PC-3 (cell line): ENCODE measurements at regions not wholly inside any gene's neighbourhood (a gene's known extent, or its start where the extent isn't known, plus 50 kb on each side); places are given as distances from the start of the nearest gene placed in this dataset.

ENCODE experiments used
- ATAC-seq: fragments of 200-7000 bp; cut with Tn5 transposase; 2 replicates; pipeline ENCODE4 v1.9.1; 2020; ENCODE audit warnings: mild to moderate bottlenecking, moderate library complexity
- BruUV-seq: library from RNA; stranded (reverse); fragments of 400-500 nt; replicated peaks from 2 replicates; lab custom pipeline; 2021; lab: Mats Ljungman, UMichigan
- CTCF ChIA-PET: fragments of 300-600 bp; sonication (Branson Sonifier 250); formaldehyde crosslinking; loops from one replicate; lab custom pipeline; 2022; ENCODE audit warnings: antibody characterized with exemption; lab: Charles Lee
- POLR2A ChIA-PET: fragments of 300-600 bp; sonication (Branson Sonifier 250); formaldehyde crosslinking; loops from one replicate; lab custom pipeline; 2022; ENCODE audit warnings: antibody characterized with exemption; ENCODE audit not compliant: unreplicated experiment; lab: Charles Lee
- DNase-seq: peaks from one replicate; pipeline ENCODE4 v3.0.0-alpha.2; 2015
- H2AFZ ChIP-seq: fragments of 300-600 bp; sonication (generic); 2 replicates; pipeline ENCODE4 v1.6.0; 2016; ENCODE audit warnings: antibody characterized with exemption, low read length
- H3F3A ChIP-seq: fragments of 300-600 bp; sonication (generic); one replicate; pipeline ENCODE4 v1.6.0; 2017; ENCODE audit warnings: antibody characterized with exemption, low read length, control low read depth, mild to moderate bottlenecking; ENCODE audit not compliant: unreplicated experiment
- H3K27ac ChIP-seq: fragments of 300-600 bp; sonication (generic); 2 replicates; pipeline ENCODE4 v1.5.1; 2016; ENCODE audit warnings: mild to moderate bottlenecking, low read length
- H3K27me3 ChIP-seq: fragments of 300-600 bp; sonication (generic); 2 replicates; pipeline ENCODE4 v1.6.1; 2016; ENCODE audit warnings: low read length, mixed read lengths
- H3K36me3 ChIP-seq: fragments of 300-600 bp; sonication (generic); 2 replicates; pipeline ENCODE4 v1.6.1; 2016; ENCODE audit warnings: low read depth, mixed run types, low read length, mixed read lengths
- H3K4me1 ChIP-seq: fragments of 300-600 bp; sonication (generic); 2 replicates; pipeline ENCODE4 v1.5.1; 2016; ENCODE audit warnings: low read length; ENCODE audit not compliant: insufficient read depth
- H3K4me2 ChIP-seq: fragments of 300-600 bp; sonication (generic); 2 replicates; pipeline ENCODE4 v1.6.0; 2016; ENCODE audit warnings: low read length
- H3K4me3 ChIP-seq: fragments of 300-600 bp; sonication (generic); 2 replicates; pipeline ENCODE4 v1.5.1; 2016; ENCODE audit warnings: mild to moderate bottlenecking, low read length, mixed read lengths
- H3K79me2 ChIP-seq: fragments of 300-600 bp; sonication (generic); 2 replicates; pipeline ENCODE4 v1.6.1; 2017; ENCODE audit warnings: low read length, mixed read lengths
- H3K9ac ChIP-seq: fragments of 300-600 bp; sonication (generic); 2 replicates; pipeline ENCODE4 v1.6.0; 2016; ENCODE audit warnings: mild to moderate bottlenecking, low read length
- H3K9me2 ChIP-seq: fragments of 300-600 bp; sonication (generic); replicated peaks from 2 replicates; pipeline ENCODE4 v1.6.1; 2016; ENCODE audit warnings: mixed run types, low read length, mixed read lengths
- H3K9me3 ChIP-seq: fragments of 300-600 bp; sonication (generic); 2 replicates; pipeline ENCODE4 v1.6.1; 2016; ENCODE audit warnings: low read length, mixed read lengths
- H4K20me1 ChIP-seq: fragments of 300-600 bp; sonication (generic); 2 replicates; pipeline ENCODE4 v1.6.1; 2016; ENCODE audit warnings: low read length, mixed read lengths
- EZH2 ChIP-seq: fragments of 300-600 bp; sonication (generic); IDR thresholded peaks from one replicate; pipeline ENCODE4 v1.6.1; 2017; ENCODE audit warnings: antibody characterized with exemption, mild to moderate bottlenecking, low read length; ENCODE audit not compliant: unreplicated experiment
- EZH2phosphoT487 ChIP-seq: fragments of 300-600 bp; sonication (generic); IDR thresholded peaks from 2 replicates; pipeline ENCODE4 v1.6.1; 2018; ENCODE audit warnings: mild to moderate bottlenecking, antibody characterized with exemption, low read length, borderline replicate concordance
- intact Hi-C: fragments of 100-400 bp; cut with micrococcal nuclease; formaldehyde crosslinking; loops from 2 replicates; pipeline ENCODE4 v1.9.0; 2023
- TF ChIP-seq, protein P1 (sequence below): fragments of 300-600 bp; sonication (generic); conservative IDR thresholded peaks from 2 replicates; pipeline ENCODE4 v1.5.1; 2017; ENCODE audit warnings: antibody characterized with exemption, low read depth, mild to moderate bottlenecking, low read length

DNA sequence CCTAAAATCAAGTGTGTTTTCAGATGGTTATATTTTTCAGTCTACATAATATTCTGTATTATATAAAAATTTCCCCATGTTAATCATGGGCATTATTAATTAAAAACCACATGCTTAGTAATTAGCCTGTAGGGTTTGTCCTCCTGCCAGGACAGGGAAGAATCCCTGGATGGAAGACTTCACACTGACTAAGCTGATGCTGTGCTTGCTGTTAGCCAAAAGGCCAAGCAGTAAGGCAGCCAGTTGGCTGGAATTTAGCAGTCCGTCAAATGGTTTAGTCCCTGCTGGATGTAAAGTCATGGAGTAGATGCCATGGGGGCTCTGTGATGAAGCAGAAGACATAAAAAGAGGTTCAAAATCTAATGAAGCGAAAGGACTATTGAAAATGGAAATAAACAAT, 168.0 kb upstream of the OBI1 start:
- H3K9me3 ChIP-seq = no peaks in the 10 kb centered on the region
- intact Hi-C loops = no loop called here
- H3K79me2 ChIP-seq = no peaks in the 10 kb centered on the region
- no peaks in the 10 kb centered on the region for H3K9me2 ChIP-seq
- H4K20me1 ChIP-seq = no peaks in the 10 kb centered on the region
- H3K27ac ChIP-seq = no peak overlapping the region
- no peaks in the 10 kb centered on the region for H3K36me3 ChIP-seq
- H3K27me3 ChIP-seq = peaks cover 28% of the 10 kb centered on the region
- no peaks in the 10 kb centered on the region for H3K4me1 ChIP-seq
- ATAC-seq = no peak
- DNase-seq = no peak
- no peak overlapping the region for H2AFZ ChIP-seq
- no peaks in the 10 kb centered on the region for H3F3A ChIP-seq
- ChIA-PET CTCF (no interaction called here), POLR2A (no interaction called here)
- no peak overlapping the region for H3K4me2 ChIP-seq
- no peak overlapping the region for H3K4me3 ChIP-seq
- no TSS peak for BruUV-seq
- TF ChIP-seq EZH2phosphoT487 (no peak), EZH2 (no peak)
- TF ChIP-seq, protein P1, sequence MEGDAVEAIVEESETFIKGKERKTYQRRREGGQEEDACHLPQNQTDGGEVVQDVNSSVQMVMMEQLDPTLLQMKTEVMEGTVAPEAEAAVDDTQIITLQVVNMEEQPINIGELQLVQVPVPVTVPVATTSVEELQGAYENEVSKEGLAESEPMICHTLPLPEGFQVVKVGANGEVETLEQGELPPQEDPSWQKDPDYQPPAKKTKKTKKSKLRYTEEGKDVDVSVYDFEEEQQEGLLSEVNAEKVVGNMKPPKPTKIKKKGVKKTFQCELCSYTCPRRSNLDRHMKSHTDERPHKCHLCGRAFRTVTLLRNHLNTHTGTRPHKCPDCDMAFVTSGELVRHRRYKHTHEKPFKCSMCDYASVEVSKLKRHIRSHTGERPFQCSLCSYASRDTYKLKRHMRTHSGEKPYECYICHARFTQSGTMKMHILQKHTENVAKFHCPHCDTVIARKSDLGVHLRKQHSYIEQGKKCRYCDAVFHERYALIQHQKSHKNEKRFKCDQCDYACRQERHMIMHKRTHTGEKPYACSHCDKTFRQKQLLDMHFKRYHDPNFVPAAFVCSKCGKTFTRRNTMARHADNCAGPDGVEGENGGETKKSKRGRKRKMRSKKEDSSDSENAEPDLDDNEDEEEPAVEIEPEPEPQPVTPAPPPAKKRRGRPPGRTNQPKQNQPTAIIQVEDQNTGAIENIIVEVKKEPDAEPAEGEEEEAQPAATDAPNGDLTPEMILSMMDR = no peak
- no peak overlapping the region for H3K9ac ChIP-seq

DNA sequence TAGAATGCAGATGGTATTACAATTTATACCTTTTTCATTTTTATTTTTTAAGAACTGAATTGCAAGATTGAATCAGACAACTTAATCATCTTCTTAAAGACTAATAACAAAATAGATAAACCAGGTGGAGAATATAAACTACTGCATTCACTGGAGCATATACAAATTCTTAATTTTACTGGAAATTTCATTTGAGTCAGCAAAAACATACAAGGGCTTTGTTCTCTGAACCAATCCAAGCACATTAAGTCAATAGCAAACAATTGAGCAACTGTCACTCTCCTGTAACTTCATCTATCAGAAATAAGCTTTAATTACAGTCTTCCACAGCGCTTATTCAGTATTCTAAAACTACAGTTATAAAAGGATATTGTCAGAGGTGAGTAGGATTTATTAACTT, 167.4 kb upstream of the OBI1 start:
- H3K9me3 ChIP-seq = no peaks in the 10 kb centered on the region
- H3K9ac ChIP-seq = no peak overlapping the region
- POLR2A ChIA-PET = no interaction called here
- H3K9me2 ChIP-seq = no peaks in the 10 kb centered on the region
- BruUV-seq = no TSS peak
- no peak for TF ChIP-seq EZH2phosphoT487
- TF ChIP-seq, protein P1 = no peak
- TF ChIP-seq EZH2 = no peak
- H4K20me1 ChIP-seq = no peaks in the 10 kb centered on the region
- ATAC-seq (no peak), DNase-seq (no peak)
- no peaks in the 10 kb centered on the region for H3K36me3 ChIP-seq
- no peaks in the 10 kb centered on the region for H3K79me2 ChIP-seq
- no peaks in the 10 kb centered on the region for H3K4me1 ChIP-seq
- H3K4me3 ChIP-seq = no peak overlapping the region
- no peak overlapping the region for H3K27ac ChIP-seq
- H2AFZ ChIP-seq = no peak overlapping the region
- H3F3A ChIP-seq = no peaks in the 10 kb centered on the region
- no peak overlapping the region for H3K4me2 ChIP-seq
- CTCF ChIA-PET = no interaction called here
- peaks cover 33% of the 10 kb centered on the region for H3K27me3 ChIP-seq
- intact Hi-C loops = no loop called here

DNA sequence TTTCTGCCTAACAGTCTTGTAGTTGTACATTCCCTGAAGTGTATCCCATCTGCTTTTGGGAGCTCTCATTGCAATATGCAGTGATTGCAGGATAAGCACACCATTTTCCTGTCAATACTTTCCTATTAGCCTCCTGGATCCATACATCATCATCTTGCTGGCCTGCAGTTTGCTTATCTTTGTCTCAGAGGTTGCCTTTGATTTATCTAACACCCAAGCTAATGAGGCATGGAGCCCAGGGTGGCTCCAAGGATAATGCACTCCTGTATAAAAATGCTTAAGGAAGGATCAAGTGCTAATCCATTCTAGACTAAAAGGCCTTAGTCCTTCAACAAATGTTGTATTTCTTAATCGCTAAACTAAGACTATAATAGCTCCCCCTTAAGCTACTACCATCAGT, 161.6 kb upstream of the OBI1 start:
- TF ChIP-seq EZH2 = no peak

More for the DNA sequence above, 161.6 kb upstream of the OBI1 start:
- Histone ChIP-seq H3K9me2 (no peaks in the 10 kb centered on the region), H3K36me3 (no peaks in the 10 kb centered on the region), H4K20me1 (no peaks in the 10 kb centered on the region), H3K4me2 (no peak overlapping the region), H3K79me2 (no peaks in the 10 kb centered on the region), H3K27ac (no peak overlapping the region), H3K9ac (no peak overlapping the region), H3F3A (no peaks in the 10 kb centered on the region), H3K27me3 (peaks cover 48% of the 10 kb centered on the region), H3K4me3 (no peak overlapping the region), H3K9me3 (no peaks in the 10 kb centered on the region), H3K4me1 (no peaks in the 10 kb centered on the region), H2AFZ (no peak overlapping the region)
- ChIA-PET POLR2A (no interaction called here), CTCF (no interaction called here)
- ATAC-seq = no peak
- intact Hi-C loops = no loop called here
- no TSS peak for BruUV-seq
- no peak for DNase-seq
